ENCODE measurements at regions not wholly inside any gene's neighbourhood (a gene's known extent, or its start where the extent isn't known, plus 50 kb on each side); places are given as distances from the start of the nearest gene placed in this dataset.

DNA sequence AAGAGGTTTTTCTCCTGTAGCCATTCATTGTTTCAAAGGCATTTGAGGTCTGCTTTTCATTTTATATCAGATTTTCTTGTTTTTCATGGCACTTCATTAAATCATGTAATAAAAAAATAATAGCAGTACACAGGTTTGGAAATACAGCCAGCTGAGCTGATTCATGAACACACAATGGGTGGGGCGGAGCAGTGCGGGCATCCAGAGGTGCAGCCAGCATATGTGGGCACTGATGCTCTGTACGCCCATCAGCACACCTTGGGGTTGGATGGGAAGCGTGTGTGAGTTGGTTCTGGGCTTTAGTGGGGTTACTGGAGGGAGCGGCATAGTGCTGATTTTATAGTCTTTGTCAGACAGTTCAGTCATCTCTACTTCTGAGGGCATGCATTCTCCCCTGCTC lies 54.2 kb upstream of the IRX4 start:
- H3K4me1 ChIP-seq (ENCODE audit: insufficient read depth), result peaks cover 3% of the 10 kb centered on the region
- no peak for TF ChIP-seq POLR2AphosphoS5 (IDR thresholded peaks at IDR 0.05; ENCODE audit: low read depth)
- TF ChIP-seq ZNF114 (CRISPR knock-in tag; IDR thresholded peaks at IDR 0.05), result no peak
- TF ChIP-seq, protein P1, sequence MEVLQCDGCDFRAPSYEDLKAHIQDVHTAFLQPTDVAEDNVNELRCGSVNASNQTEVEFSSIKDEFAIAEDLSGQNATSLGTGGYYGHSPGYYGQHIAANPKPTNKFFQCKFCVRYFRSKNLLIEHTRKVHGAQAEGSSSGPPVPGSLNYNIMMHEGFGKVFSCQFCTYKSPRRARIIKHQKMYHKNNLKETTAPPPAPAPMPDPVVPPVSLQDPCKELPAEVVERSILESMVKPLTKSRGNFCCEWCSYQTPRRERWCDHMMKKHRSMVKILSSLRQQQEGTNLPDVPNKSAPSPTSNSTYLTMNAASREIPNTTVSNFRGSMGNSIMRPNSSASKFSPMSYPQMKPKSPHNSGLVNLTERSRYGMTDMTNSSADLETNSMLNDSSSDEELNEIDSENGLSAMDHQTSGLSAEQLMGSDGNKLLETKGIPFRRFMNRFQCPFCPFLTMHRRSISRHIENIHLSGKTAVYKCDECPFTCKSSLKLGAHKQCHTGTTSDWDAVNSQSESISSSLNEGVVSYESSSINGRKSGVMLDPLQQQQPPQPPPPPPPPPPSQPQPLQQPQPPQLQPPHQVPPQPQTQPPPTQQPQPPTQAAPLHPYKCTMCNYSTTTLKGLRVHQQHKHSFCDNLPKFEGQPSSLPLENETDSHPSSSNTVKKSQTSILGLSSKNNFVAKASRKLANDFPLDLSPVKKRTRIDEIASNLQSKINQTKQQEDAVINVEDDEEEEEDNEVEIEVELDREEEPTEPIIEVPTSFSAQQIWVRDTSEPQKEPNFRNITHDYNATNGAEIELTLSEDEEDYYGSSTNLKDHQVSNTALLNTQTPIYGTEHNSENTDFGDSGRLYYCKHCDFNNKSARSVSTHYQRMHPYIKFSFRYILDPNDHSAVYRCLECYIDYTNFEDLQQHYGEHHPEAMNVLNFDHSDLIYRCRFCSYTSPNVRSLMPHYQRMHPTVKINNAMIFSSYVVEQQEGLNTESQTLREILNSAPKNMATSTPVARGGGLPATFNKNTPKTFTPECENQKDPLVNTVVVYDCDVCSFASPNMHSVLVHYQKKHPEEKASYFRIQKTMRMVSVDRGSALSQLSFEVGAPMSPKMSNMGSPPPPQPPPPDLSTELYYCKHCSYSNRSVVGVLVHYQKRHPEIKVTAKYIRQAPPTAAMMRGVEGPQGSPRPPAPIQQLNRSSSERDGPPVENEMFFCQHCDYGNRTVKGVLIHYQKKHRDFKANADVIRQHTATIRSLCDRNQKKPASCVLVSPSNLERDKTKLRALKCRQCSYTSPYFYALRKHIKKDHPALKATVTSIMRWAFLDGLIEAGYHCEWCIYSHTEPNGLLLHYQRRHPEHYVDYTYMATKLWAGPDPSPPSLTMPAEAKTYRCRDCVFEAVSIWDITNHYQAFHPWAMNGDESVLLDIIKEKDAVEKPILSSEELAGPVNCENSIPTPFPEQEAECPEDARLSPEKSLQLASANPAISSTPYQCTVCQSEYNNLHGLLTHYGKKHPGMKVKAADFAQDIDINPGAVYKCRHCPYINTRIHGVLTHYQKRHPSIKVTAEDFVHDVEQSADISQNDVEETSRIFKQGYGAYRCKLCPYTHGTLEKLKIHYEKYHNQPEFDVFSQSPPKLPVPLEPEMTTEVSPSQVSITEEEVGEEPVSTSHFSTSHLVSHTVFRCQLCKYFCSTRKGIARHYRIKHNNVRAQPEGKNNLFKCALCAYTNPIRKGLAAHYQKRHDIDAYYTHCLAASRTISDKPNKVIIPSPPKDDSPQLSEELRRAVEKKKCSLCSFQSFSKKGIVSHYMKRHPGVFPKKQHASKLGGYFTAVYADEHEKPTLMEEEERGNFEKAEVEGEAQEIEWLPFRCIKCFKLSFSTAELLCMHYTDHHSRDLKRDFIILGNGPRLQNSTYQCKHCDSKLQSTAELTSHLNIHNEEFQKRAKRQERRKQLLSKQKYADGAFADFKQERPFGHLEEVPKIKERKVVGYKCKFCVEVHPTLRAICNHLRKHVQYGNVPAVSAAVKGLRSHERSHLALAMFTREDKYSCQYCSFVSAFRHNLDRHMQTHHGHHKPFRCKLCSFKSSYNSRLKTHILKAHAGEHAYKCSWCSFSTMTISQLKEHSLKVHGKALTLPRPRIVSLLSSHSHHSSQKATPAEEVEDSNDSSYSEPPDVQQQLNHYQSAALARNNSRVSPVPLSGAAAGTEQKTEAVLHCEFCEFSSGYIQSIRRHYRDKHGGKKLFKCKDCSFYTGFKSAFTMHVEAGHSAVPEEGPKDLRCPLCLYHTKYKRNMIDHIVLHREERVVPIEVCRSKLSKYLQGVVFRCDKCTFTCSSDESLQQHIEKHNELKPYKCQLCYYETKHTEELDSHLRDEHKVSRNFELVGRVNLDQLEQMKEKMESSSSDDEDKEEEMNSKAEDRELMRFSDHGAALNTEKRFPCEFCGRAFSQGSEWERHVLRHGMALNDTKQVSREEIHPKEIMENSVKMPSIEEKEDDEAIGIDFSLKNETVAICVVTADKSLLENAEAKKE (CRISPR knock-in tag; IDR thresholded peaks at IDR 0.05), result no peak
- TF ChIP-seq, protein P2, sequence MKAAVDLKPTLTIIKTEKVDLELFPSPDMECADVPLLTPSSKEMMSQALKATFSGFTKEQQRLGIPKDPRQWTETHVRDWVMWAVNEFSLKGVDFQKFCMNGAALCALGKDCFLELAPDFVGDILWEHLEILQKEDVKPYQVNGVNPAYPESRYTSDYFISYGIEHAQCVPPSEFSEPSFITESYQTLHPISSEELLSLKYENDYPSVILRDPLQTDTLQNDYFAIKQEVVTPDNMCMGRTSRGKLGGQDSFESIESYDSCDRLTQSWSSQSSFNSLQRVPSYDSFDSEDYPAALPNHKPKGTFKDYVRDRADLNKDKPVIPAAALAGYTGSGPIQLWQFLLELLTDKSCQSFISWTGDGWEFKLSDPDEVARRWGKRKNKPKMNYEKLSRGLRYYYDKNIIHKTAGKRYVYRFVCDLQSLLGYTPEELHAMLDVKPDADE (IDR thresholded peaks at IDR 0.05), result no peak
- TF ChIP-seq CTCF (conservative IDR thresholded peaks at IDR 0.05; ENCODE audit: low read depth in 2 of 2), result no peak
- no peak for TF ChIP-seq STAT1 (IDR thresholded peaks at IDR 0.05; ENCODE audit: unreplicated experiment)
- H3F3A ChIP-seq (replicated peaks; ENCODE audit: low read depth), result no peaks in the 10 kb centered on the region
- H3K9me2 ChIP-seq (ENCODE audit: insufficient read depth), result no peaks in the 10 kb centered on the region
- no peak overlapping the region for H3K27ac ChIP-seq (ENCODE audit: low read depth)
- Mint-ChIP-seq H3K4me3 (no peak overlapping the region), H3K27ac (no peak overlapping the region), H3K36me3 (ENCODE audit: low read depth) (no peaks in the 10 kb centered on the region), H3K4me1 (peaks cover 4% of the 10 kb centered on the region), H3K27me3 (ENCODE audit: insufficient read depth, low read depth, poor library complexity) (peaks cover 9% of the 10 kb centered on the region), H3K9me3 (no peaks in the 10 kb centered on the region)
- ATAC-seq, result no peak
- H3K4me2 ChIP-seq, result no peak overlapping the region
- no peak overlapping the region for H2AFZ ChIP-seq
- no peaks in the 10 kb centered on the region for H4K20me1 ChIP-seq (replicated peaks; ENCODE audit: insufficient read depth)
- no peaks in the 10 kb centered on the region for H3K36me3 ChIP-seq (ENCODE audit: insufficient read depth)
- no peaks in the 10 kb centered on the region for H3K79me2 ChIP-seq (replicated peaks; ENCODE audit: insufficient read depth)
- H3K4me3 ChIP-seq, result no peak overlapping the region
- DNase-seq (ENCODE audit: low spot score), result no peak
- H3K27me3 ChIP-seq (ENCODE audit: insufficient read depth), result peaks cover 14% of the 10 kb centered on the region

All from GM23338 (cell line).